ENCODE measurements at regions not wholly inside any gene's neighbourhood (a gene's known extent, or its start where the extent isn't known, plus 50 kb on each side); places are given as distances from the start of the nearest gene placed in this dataset.

DNA sequence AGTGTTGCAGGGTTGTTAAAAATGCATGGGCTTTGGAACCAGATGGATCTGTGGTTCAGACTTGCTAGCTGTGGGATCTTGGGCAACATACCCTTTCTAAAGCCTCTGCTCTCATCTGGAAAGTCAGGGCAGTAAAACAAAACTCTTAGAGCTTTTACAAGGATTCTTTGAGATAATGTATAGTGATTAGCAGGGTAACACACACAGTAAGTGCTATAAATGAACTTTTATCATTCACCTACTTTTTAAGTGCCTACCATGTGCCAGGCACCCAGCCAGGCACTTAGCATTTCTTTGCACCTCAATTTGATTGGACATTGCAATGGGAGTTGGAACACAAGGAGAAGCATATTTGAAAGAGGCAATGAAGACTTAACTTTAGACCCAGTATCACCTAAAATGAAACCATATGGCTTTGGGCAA, 208.6 kb upstream of the PAPPA start:
- Mint-ChIP-seq H3K27me3 (ENCODE audit: low read depth) (peaks cover 4% of the 10 kb centered on the region), H3K27ac (no peak overlapping the region), H3K36me3 (no peaks in the 10 kb centered on the region), H3K4me1 (peaks cover 19% of the 10 kb centered on the region), H3K9me3 (peaks cover 8% of the 10 kb centered on the region), H3K4me3 (no peak overlapping the region)
- no peak for TF ChIP-seq GRHL2 (CRISPR knock-in tag; IDR thresholded peaks at IDR 0.05; ENCODE audit: insufficient replicate concordance, severe bottlenecking)
- TF ChIP-seq SMAD3 (CRISPR knock-in tag; IDR thresholded peaks at IDR 0.05; ENCODE audit: borderline replicate concordance): no peak
- TF ChIP-seq, protein P1, sequence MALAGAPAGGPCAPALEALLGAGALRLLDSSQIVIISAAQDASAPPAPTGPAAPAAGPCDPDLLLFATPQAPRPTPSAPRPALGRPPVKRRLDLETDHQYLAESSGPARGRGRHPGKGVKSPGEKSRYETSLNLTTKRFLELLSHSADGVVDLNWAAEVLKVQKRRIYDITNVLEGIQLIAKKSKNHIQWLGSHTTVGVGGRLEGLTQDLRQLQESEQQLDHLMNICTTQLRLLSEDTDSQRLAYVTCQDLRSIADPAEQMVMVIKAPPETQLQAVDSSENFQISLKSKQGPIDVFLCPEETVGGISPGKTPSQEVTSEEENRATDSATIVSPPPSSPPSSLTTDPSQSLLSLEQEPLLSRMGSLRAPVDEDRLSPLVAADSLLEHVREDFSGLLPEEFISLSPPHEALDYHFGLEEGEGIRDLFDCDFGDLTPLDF (CRISPR knock-in tag; IDR thresholded peaks at IDR 0.05): no peak
- TF ChIP-seq, protein P2, sequence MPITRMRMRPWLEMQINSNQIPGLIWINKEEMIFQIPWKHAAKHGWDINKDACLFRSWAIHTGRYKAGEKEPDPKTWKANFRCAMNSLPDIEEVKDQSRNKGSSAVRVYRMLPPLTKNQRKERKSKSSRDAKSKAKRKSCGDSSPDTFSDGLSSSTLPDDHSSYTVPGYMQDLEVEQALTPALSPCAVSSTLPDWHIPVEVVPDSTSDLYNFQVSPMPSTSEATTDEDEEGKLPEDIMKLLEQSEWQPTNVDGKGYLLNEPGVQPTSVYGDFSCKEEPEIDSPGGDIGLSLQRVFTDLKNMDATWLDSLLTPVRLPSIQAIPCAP (CRISPR knock-in tag; IDR thresholded peaks at IDR 0.05): no peak
- no peak for TF ChIP-seq EMX1 (CRISPR knock-in tag; IDR thresholded peaks at IDR 0.05)
- TF ChIP-seq ETV6 (CRISPR knock-in tag; IDR thresholded peaks at IDR 0.05): no peak
- TF ChIP-seq NR3C1 (CRISPR knock-in tag; conservative IDR thresholded peaks at IDR 0.05; ENCODE audit: low read depth): no peak
- TF ChIP-seq, protein P3, sequence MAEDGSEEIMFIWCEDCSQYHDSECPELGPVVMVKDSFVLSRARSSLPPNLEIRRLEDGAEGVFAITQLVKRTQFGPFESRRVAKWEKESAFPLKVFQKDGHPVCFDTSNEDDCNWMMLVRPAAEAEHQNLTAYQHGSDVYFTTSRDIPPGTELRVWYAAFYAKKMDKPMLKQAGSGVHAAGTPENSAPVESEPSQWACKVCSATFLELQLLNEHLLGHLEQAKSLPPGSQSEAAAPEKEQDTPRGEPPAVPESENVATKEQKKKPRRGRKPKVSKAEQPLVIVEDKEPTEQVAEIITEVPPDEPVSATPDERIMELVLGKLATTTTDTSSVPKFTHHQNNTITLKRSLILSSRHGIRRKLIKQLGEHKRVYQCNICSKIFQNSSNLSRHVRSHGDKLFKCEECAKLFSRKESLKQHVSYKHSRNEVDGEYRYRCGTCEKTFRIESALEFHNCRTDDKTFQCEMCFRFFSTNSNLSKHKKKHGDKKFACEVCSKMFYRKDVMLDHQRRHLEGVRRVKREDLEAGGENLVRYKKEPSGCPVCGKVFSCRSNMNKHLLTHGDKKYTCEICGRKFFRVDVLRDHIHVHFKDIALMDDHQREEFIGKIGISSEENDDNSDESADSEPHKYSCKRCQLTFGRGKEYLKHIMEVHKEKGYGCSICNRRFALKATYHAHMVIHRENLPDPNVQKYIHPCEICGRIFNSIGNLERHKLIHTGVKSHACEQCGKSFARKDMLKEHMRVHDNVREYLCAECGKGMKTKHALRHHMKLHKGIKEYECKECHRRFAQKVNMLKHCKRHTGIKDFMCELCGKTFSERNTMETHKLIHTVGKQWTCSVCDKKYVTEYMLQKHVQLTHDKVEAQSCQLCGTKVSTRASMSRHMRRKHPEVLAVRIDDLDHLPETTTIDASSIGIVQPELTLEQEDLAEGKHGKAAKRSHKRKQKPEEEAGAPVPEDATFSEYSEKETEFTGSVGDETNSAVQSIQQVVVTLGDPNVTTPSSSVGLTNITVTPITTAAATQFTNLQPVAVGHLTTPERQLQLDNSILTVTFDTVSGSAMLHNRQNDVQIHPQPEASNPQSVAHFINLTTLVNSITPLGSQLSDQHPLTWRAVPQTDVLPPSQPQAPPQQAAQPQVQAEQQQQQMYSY (CRISPR knock-in tag; IDR thresholded peaks at IDR 0.05): no peak
- TF ChIP-seq, protein P4, sequence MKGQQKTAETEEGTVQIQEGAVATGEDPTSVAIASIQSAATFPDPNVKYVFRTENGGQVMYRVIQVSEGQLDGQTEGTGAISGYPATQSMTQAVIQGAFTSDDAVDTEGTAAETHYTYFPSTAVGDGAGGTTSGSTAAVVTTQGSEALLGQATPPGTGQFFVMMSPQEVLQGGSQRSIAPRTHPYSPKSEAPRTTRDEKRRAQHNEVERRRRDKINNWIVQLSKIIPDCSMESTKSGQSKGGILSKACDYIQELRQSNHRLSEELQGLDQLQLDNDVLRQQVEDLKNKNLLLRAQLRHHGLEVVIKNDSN (CRISPR knock-in tag; IDR thresholded peaks at IDR 0.05): no peak
- TF ChIP-seq, protein P5, sequence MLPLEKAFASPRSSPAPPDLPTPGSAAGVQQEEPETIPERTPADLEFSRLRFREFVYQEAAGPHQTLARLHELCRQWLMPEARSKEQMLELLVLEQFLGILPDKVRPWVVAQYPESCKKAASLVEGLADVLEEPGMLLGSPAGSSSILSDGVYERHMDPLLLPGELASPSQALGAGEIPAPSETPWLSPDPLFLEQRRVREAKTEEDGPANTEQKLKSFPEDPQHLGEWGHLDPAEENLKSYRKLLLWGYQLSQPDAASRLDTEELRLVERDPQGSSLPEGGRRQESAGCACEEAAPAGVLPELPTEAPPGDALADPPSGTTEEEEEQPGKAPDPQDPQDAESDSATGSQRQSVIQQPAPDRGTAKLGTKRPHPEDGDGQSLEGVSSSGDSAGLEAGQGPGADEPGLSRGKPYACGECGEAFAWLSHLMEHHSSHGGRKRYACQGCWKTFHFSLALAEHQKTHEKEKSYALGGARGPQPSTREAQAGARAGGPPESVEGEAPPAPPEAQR (CRISPR knock-in tag; IDR thresholded peaks at IDR 0.05): no peak
- TF ChIP-seq, protein P6, sequence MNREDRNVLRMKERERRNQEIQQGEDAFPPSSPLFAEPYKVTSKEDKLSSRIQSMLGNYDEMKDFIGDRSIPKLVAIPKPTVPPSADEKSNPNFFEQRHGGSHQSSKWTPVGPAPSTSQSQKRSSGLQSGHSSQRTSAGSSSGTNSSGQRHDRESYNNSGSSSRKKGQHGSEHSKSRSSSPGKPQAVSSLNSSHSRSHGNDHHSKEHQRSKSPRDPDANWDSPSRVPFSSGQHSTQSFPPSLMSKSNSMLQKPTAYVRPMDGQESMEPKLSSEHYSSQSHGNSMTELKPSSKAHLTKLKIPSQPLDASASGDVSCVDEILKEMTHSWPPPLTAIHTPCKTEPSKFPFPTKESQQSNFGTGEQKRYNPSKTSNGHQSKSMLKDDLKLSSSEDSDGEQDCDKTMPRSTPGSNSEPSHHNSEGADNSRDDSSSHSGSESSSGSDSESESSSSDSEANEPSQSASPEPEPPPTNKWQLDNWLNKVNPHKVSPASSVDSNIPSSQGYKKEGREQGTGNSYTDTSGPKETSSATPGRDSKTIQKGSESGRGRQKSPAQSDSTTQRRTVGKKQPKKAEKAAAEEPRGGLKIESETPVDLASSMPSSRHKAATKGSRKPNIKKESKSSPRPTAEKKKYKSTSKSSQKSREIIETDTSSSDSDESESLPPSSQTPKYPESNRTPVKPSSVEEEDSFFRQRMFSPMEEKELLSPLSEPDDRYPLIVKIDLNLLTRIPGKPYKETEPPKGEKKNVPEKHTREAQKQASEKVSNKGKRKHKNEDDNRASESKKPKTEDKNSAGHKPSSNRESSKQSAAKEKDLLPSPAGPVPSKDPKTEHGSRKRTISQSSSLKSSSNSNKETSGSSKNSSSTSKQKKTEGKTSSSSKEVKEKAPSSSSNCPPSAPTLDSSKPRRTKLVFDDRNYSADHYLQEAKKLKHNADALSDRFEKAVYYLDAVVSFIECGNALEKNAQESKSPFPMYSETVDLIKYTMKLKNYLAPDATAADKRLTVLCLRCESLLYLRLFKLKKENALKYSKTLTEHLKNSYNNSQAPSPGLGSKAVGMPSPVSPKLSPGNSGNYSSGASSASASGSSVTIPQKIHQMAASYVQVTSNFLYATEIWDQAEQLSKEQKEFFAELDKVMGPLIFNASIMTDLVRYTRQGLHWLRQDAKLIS (CRISPR knock-in tag; IDR thresholded peaks at IDR 0.05; ENCODE audit: borderline replicate concordance): no peak
- TF ChIP-seq NFATC4 (CRISPR knock-in tag; IDR thresholded peaks at IDR 0.05): no peak
- no peak for TF ChIP-seq FOXP1 (CRISPR knock-in tag; IDR thresholded peaks at IDR 0.05; ENCODE audit: borderline replicate concordance)
- TF ChIP-seq, protein P7, sequence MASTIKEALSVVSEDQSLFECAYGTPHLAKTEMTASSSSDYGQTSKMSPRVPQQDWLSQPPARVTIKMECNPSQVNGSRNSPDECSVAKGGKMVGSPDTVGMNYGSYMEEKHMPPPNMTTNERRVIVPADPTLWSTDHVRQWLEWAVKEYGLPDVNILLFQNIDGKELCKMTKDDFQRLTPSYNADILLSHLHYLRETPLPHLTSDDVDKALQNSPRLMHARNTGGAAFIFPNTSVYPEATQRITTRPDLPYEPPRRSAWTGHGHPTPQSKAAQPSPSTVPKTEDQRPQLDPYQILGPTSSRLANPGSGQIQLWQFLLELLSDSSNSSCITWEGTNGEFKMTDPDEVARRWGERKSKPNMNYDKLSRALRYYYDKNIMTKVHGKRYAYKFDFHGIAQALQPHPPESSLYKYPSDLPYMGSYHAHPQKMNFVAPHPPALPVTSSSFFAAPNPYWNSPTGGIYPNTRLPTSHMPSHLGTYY (CRISPR knock-in tag; IDR thresholded peaks at IDR 0.05): no peak
- TF ChIP-seq MYBL2 (CRISPR knock-in tag; IDR thresholded peaks at IDR 0.05): no peak
- TF ChIP-seq, protein P8, sequence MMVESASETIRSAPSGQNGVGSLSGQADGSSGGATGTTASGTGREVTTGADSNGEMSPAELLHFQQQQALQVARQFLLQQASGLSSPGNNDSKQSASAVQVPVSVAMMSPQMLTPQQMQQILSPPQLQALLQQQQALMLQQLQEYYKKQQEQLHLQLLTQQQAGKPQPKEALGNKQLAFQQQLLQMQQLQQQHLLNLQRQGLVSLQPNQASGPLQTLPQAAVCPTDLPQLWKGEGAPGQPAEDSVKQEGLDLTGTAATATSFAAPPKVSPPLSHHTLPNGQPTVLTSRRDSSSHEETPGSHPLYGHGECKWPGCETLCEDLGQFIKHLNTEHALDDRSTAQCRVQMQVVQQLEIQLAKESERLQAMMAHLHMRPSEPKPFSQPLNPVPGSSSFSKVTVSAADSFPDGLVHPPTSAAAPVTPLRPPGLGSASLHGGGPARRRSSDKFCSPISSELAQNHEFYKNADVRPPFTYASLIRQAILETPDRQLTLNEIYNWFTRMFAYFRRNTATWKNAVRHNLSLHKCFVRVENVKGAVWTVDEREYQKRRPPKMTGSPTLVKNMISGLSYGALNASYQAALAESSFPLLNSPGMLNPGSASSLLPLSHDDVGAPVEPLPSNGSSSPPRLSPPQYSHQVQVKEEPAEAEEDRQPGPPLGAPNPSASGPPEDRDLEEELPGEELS (CRISPR knock-in tag; IDR thresholded peaks at IDR 0.05): no peak
- no peak for TF ChIP-seq ATF1 (CRISPR knock-in tag; IDR thresholded peaks at IDR 0.05)
- TF ChIP-seq NR2C2 (CRISPR knock-in tag; IDR thresholded peaks at IDR 0.05): no peak
- ChIA-PET CTCF (no interaction called here), POLR2A (no interaction called here)
- DNase-seq (ENCODE audit: low spot score) (no peak), ATAC-seq (no peak)
